Progenitor cell of endocrine pancreas (in vitro differentiated cells): ENCODE measurements at regions not wholly inside any gene's neighbourhood (a gene's known extent, or its start where the extent isn't known, plus 50 kb on each side); places are given as distances from the start of the nearest gene placed in this dataset.

Experiments used
- DNase-seq: peaks from one replicate; pipeline ENCODE4 v3.0.0; 2021; ENCODE audit warnings: low spot score; ENCODE audit not compliant: unreplicated experiment
- H3K27ac Mint-ChIP-seq: 2 replicates; pipeline ENCODE4 v1.8.0; 2021; ENCODE audit warnings: mild to moderate bottlenecking, moderate library complexity, mixed read lengths
- H3K27me3 Mint-ChIP-seq: 2 replicates; pipeline ENCODE4 v1.8.0; 2021; ENCODE audit warnings: mixed read lengths
- H3K36me3 Mint-ChIP-seq: 2 replicates; pipeline ENCODE4 v1.8.0; 2022; ENCODE audit warnings: mixed read lengths; ENCODE audit not compliant: insufficient read depth
- H3K4me1 Mint-ChIP-seq: 2 replicates; pipeline ENCODE4 v1.8.0; 2021; ENCODE audit warnings: low read depth, mixed read lengths
- H3K4me3 Mint-ChIP-seq: 2 replicates; pipeline ENCODE4 v1.8.0; 2021; ENCODE audit warnings: low read depth, mild to moderate bottlenecking, moderate library complexity, mixed read lengths
- H3K9me3 Mint-ChIP-seq: 2 replicates; pipeline ENCODE4 v1.8.0; 2021; ENCODE audit warnings: low read depth, mixed read lengths
- CTCF ChIP-seq: fragments of 200-600 bp; sonication (generic); IDR thresholded peaks from one replicate; pipeline ENCODE4 v1.5.0; 2021; ENCODE audit warnings: antibody characterized with exemption, mild to moderate bottlenecking; ENCODE audit not compliant: unreplicated experiment

GRCh38 chr13:43988302-43988701 is 108.6 kb downstream of the LACC1 start:
- Mint-ChIP-seq H3K9me3 (no peaks in the 10 kb centered on the region), H3K4me1 (peaks cover 44% of the 10 kb centered on the region), H3K4me3 (no peak overlapping the region), H3K36me3 (no peaks in the 10 kb centered on the region), H3K27ac (no peak overlapping the region), H3K27me3 (peaks cover 3% of the 10 kb centered on the region)
- no peak for TF ChIP-seq CTCF
- DNase-seq, result no peak

GRCh38 chr13:43990021-43990420 is 110.3 kb downstream of the LACC1 start:
- no peak for TF ChIP-seq CTCF
- Mint-ChIP-seq H3K9me3 (peaks cover 4% of the 10 kb centered on the region), H3K4me1 (peaks cover 36% of the 10 kb centered on the region), H3K27ac (no peak overlapping the region), H3K36me3 (no peaks in the 10 kb centered on the region), H3K27me3 (peaks cover 3% of the 10 kb centered on the region), H3K4me3 (no peak overlapping the region)
- no peak for DNase-seq

GRCh38 chr13:43990829-43991228 is 111.1 kb downstream of the LACC1 start:
- DNase-seq, result no peak
- TF ChIP-seq CTCF, result no peak
- H3K36me3 Mint-ChIP-seq, result no peaks in the 10 kb centered on the region
- H3K4me1 Mint-ChIP-seq, result peaks cover 29% of the 10 kb centered on the region
- no peak overlapping the region for H3K4me3 Mint-ChIP-seq
- peaks cover 11% of the 10 kb centered on the region for H3K9me3 Mint-ChIP-seq
- no peak overlapping the region for H3K27ac Mint-ChIP-seq
- H3K27me3 Mint-ChIP-seq, result peaks cover 3% of the 10 kb centered on the region

GRCh38 chr13:43991773-43992201 is 112.1 kb downstream of the LACC1 start:
- Mint-ChIP-seq H3K9me3 (peaks cover 11% of the 10 kb centered on the region), H3K27ac (peak overlapping the region; percentile 76), H3K27me3 (peaks cover 3% of the 10 kb centered on the region), H3K4me1 (peaks cover 22% of the 10 kb centered on the region), H3K4me3 (no peak overlapping the region), H3K36me3 (no peaks in the 10 kb centered on the region)
- no peak for TF ChIP-seq CTCF
- DNase-seq, result no peak

- no peak overlapping the region for H3K4me3 Mint-ChIP-seq
- no peak overlapping the region for H3K27ac Mint-ChIP-seq
Measured at GRCh38 chr13:43992211-43992610, 112.5 kb downstream of the LACC1 start.

More at GRCh38 chr13:43992211-43992610, 112.5 kb downstream of the LACC1 start:
- Mint-ChIP-seq H3K27me3 (peaks cover 3% of the 10 kb centered on the region), H3K9me3 (peaks cover 11% of the 10 kb centered on the region), H3K4me1 (peaks cover 20% of the 10 kb centered on the region), H3K36me3 (no peaks in the 10 kb centered on the region)
- no peak for DNase-seq
- no peak for TF ChIP-seq CTCF
